GM12878 (cell line): ENCODE measurements at regions not wholly inside any gene's neighbourhood (a gene's known extent, or its start where the extent isn't known, plus 50 kb on each side); places are given as distances from the start of the nearest gene placed in this dataset.

Experiments used
- BHLHE40 ChIP-seq, 2 experiments: fragments of 450-650 bp in 1 of 2; IDR thresholded peaks; 2 replicates each; pipeline ENCODE4 v1.6.1; 2011 to 2017; ENCODE audit warnings: low read depth in 2 of 2, borderline replicate concordance in 1 of 2, improper control_type of control experiment in 1 of 2, low read length in 1 of 2, mild to moderate bottlenecking in 1 of 2
- CTCF ChIP-seq, 3 experiments: IDR thresholded peaks in 2 of 3; conservative IDR thresholded peaks in 1 of 3; 2 replicates each; pipeline ENCODE4 v1.5.1; 2011; ENCODE audit warnings: low read depth in 3 of 3, low read length in 3 of 3, mild to moderate bottlenecking in 3 of 3, control low read depth in 2 of 3, moderate library complexity in 2 of 3, inconsistent platforms in 1 of 3, mixed read lengths in 1 of 3; ENCODE audit not compliant: control insufficient read depth in 2 of 3, insufficient read depth in 1 of 3; ENCODE audit errors: extremely low read depth in 1 of 3
- EP300 ChIP-seq, 2 experiments: fragments of 150-350 bp in 1 of 2; IDR thresholded peaks; 2 replicates each; pipeline ENCODE4 v1.6.1; 2011 to 2012; ENCODE audit warnings: low read depth in 2 of 2, low read length in 2 of 2, borderline replicate concordance in 1 of 2, improper control_type of control experiment in 1 of 2, inconsistent platforms in 1 of 2; ENCODE audit not compliant: control insufficient read depth in 1 of 2
- FOXM1 ChIP-seq: IDR thresholded peaks from 2 replicates; pipeline ENCODE4 v1.6.1; 2012; ENCODE audit warnings: low read depth, mild to moderate bottlenecking, inconsistent platforms, low read length, moderate library complexity
- GABPA ChIP-seq: IDR thresholded peaks from 2 replicates; pipeline ENCODE4 v1.6.1; 2014; ENCODE audit warnings: antibody characterized with exemption, low read depth, mild to moderate bottlenecking, inconsistent platforms
- NFIC ChIP-seq: IDR thresholded peaks from 2 replicates; pipeline ENCODE4 v1.6.1; 2012; ENCODE audit warnings: low read depth, mild to moderate bottlenecking, inconsistent platforms, low read length, moderate library complexity
- NR2C1 ChIP-seq: fragments of 450-650 bp; IDR thresholded peaks from 2 replicates; pipeline ENCODE4 v1.6.1; 2017; ENCODE audit warnings: antibody characterized with exemption, mild to moderate bottlenecking, moderate library complexity
- PML ChIP-seq: IDR thresholded peaks from 2 replicates; pipeline ENCODE4 v1.6.1; 2012; ENCODE audit warnings: low read length, inconsistent platforms
- TAF1 ChIP-seq: IDR thresholded peaks from 2 replicates; pipeline ENCODE4 v1.6.1; 2011; ENCODE audit warnings: mild to moderate bottlenecking, low read depth, low read length, borderline replicate concordance
- USF2 ChIP-seq: IDR thresholded peaks from 2 replicates; pipeline ENCODE4 v1.6.1; 2011; ENCODE audit warnings: low read depth, low read length, improper control_type of control experiment, borderline replicate concordance
- ZNF274 ChIP-seq: IDR thresholded peaks from one replicate; pipeline ENCODE4 v1.8.0; 2011; ENCODE audit not compliant: insufficient read length, insufficient read depth

- no peak for TF ChIP-seq CTCF (IDR thresholded peaks at IDR 0.05 in 2 of 3, conservative IDR thresholded peaks at IDR 0.05 in 1 of 3; ENCODE audit: control insufficient read depth in 2 of 3, extremely low read depth in 1 of 3, insufficient read depth in 1 of 3, low read depth in 3 of 3, low read length in 3 of 3)
- TF ChIP-seq FOXM1: no peak
- TF ChIP-seq NR2C1: no peak
- no peak for TF ChIP-seq GABPA
- TF ChIP-seq ZNF274: no peak
- TF ChIP-seq BHLHE40 (IDR thresholded peaks at IDR 0.05; ENCODE audit: borderline replicate concordance in 1 of 2, low read depth in 2 of 2, low read length in 1 of 2): no peak
- TF ChIP-seq USF2: no peak
- no peak for TF ChIP-seq PML
- TF ChIP-seq TAF1: no peak
- TF ChIP-seq EP300 (IDR thresholded peaks at IDR 0.05; ENCODE audit: borderline replicate concordance in 1 of 2, control insufficient read depth in 1 of 2, low read depth in 2 of 2, low read length in 2 of 2): no peak
- TF ChIP-seq NFIC: no peak
Observed at GRCh38 chr1:229007167-229007566, 263.7 kb upstream of the RAB4A start.
